ENCODE measurements at regions not wholly inside any gene's neighbourhood (a gene's known extent, or its start where the extent isn't known, plus 50 kb on each side); places are given as distances from the start of the nearest gene placed in this dataset.

GRCh38 chr17:73851921-73852320, 207.7 kb upstream of the SDK2 start:
- Histone ChIP-seq H2AFZ (ENCODE audit: low read depth, low read length) (no peak overlapping the region), H3K4me3 (ENCODE audit: low read length) (no peak overlapping the region), H3K9ac (ENCODE audit: low read length) (no peak overlapping the region), H3K79me2 (replicated peaks; ENCODE audit: insufficient read depth, low read length) (no peaks in the 10 kb centered on the region), H3K9me2 (ENCODE audit: insufficient read depth, low read length) (no peaks in the 10 kb centered on the region), H3K27ac (ENCODE audit: low read length) (no peak overlapping the region), H3K9me3 (ENCODE audit: low read length) (no peaks in the 10 kb centered on the region), H3K4me2 (ENCODE audit: low read length) (no peak overlapping the region), H4K20me1 (ENCODE audit: insufficient read depth) (no peaks in the 10 kb centered on the region), H3K36me3 (ENCODE audit: insufficient read depth, low read length) (no peaks in the 10 kb centered on the region), H3F3A (ENCODE audit: insufficient read depth, low read length, poor library complexity, severe bottlenecking) (no peaks in the 10 kb centered on the region), H3K27me3 (ENCODE audit: insufficient read depth, low read depth, low read length) (no peaks in the 10 kb centered on the region)
- TF ChIP-seq EP300 (conservative IDR thresholded peaks at IDR 0.05; ENCODE audit: poor library complexity, severe bottlenecking) (no peak), RAD21 (conservative IDR thresholded peaks at IDR 0.05) (no peak), REST (IDR thresholded peaks at IDR 0.05; ENCODE audit: borderline replicate concordance) (no peak), EZH2 (IDR thresholded peaks at IDR 0.05; ENCODE audit: borderline replicate concordance, insufficient read depth, low read length, poor library complexity, severe bottlenecking) (no peak), MXI1 (conservative IDR thresholded peaks at IDR 0.05; ENCODE audit: poor library complexity, severe bottlenecking) (no peak), TAF1 (IDR thresholded peaks at IDR 0.05; ENCODE audit: low read depth) (no peak), POLR2AphosphoS5 (IDR thresholded peaks at IDR 0.05) (no peak), CTCF (IDR thresholded peaks at IDR 0.05; ENCODE audit: poor library complexity, severe bottlenecking) (no peak), SMC3 (conservative IDR thresholded peaks at IDR 0.05; ENCODE audit: poor library complexity) (no peak)

- Histone ChIP-seq H3K9me2 (ENCODE audit: insufficient read depth, low read length) (no peaks in the 10 kb centered on the region), H3K4me3 (ENCODE audit: low read length) (no peak overlapping the region), H3K36me3 (ENCODE audit: insufficient read depth, low read length) (no peaks in the 10 kb centered on the region), H2AFZ (ENCODE audit: low read depth, low read length) (no peak overlapping the region), H3K27me3 (ENCODE audit: insufficient read depth, low read depth, low read length) (no peaks in the 10 kb centered on the region), H3K9me3 (ENCODE audit: low read length) (no peaks in the 10 kb centered on the region), H4K20me1 (ENCODE audit: insufficient read depth) (no peaks in the 10 kb centered on the region), H3K4me2 (ENCODE audit: low read length) (no peak overlapping the region), H3K79me2 (replicated peaks; ENCODE audit: insufficient read depth, low read length) (no peaks in the 10 kb centered on the region), H3F3A (ENCODE audit: insufficient read depth, low read length, poor library complexity, severe bottlenecking) (no peaks in the 10 kb centered on the region), H3K9ac (ENCODE audit: low read length) (no peak overlapping the region), H3K27ac (ENCODE audit: low read length) (no peak overlapping the region)
- TF ChIP-seq SMC3 (conservative IDR thresholded peaks at IDR 0.05; ENCODE audit: poor library complexity) (no peak), EP300 (conservative IDR thresholded peaks at IDR 0.05; ENCODE audit: poor library complexity, severe bottlenecking) (no peak), REST (IDR thresholded peaks at IDR 0.05; ENCODE audit: borderline replicate concordance) (no peak), RAD21 (conservative IDR thresholded peaks at IDR 0.05) (no peak), POLR2AphosphoS5 (IDR thresholded peaks at IDR 0.05) (no peak), CTCF (IDR thresholded peaks at IDR 0.05; ENCODE audit: poor library complexity, severe bottlenecking) (no peak), TAF1 (IDR thresholded peaks at IDR 0.05; ENCODE audit: low read depth) (no peak), EZH2 (IDR thresholded peaks at IDR 0.05; ENCODE audit: borderline replicate concordance, insufficient read depth, low read length, poor library complexity, severe bottlenecking) (no peak), MXI1 (conservative IDR thresholded peaks at IDR 0.05; ENCODE audit: poor library complexity, severe bottlenecking) (no peak)
Measured at GRCh38 chr17:73855720-73856333, 211.6 kb upstream of the SDK2 start.

Data from neural cell (in vitro differentiated cells).